ENCODE measurements at regions not wholly inside any gene's neighbourhood (a gene's known extent, or its start where the extent isn't known, plus 50 kb on each side); places are given as distances from the start of the nearest gene placed in this dataset.

- no peak for TF ChIP-seq ATF3 (IDR thresholded peaks at IDR 0.05)
- no peak for TF ChIP-seq FOXA2 (IDR thresholded peaks at IDR 0.05)
- no peak for TF ChIP-seq FOXA1 (IDR thresholded peaks at IDR 0.05)
- TF ChIP-seq TAF1 (conservative IDR thresholded peaks at IDR 0.05), result no peak
- no peak for TF ChIP-seq EGR1 (IDR thresholded peaks at IDR 0.05; ENCODE audit: low read depth in 2 of 2)
- no peak for TF ChIP-seq SP1 (IDR thresholded peaks at IDR 0.05)
- no peak for TF ChIP-seq GABPA (IDR thresholded peaks at IDR 0.05 in 1 of 2, conservative IDR thresholded peaks at IDR 0.05 in 1 of 2)
- TF ChIP-seq JUND (IDR thresholded peaks at IDR 0.05), result no peak
- TF ChIP-seq ZBTB33 (IDR thresholded peaks at IDR 0.05), result no peak
- TF ChIP-seq CTCF (IDR thresholded peaks at IDR 0.05; ENCODE audit: low read depth, low read length, missing input control), result no peak
- TF ChIP-seq RXRA (IDR thresholded peaks at IDR 0.05), result no peak
- TF ChIP-seq HNF4A (conservative IDR thresholded peaks at IDR 0.05), result no peak
- no peak for TF ChIP-seq MAX (IDR thresholded peaks at IDR 0.05)
- no peak overlapping the region for H3K4me3 ChIP-seq (ENCODE audit: low read depth in 1 of 3, low read length in 3 of 3)
- no peaks in the 10 kb centered on the region for H3K27me3 ChIP-seq (ENCODE audit: control insufficient read depth in 4 of 4, insufficient read depth in 4 of 4, low read length in 3 of 4)
- no peak overlapping the region for H3K9ac ChIP-seq (ENCODE audit: low read depth in 1 of 2, low read length in 2 of 2)
- no peak overlapping the region for H3K27ac ChIP-seq (ENCODE audit: low read depth in 1 of 2, low read length in 2 of 2)
- 90% methylated on average over 4 of the region's 4 CpGs for WGBS
- no peak for DNase-seq (ENCODE audit: low spot score)
- no peaks in the 10 kb centered on the region for H3K36me3 ChIP-seq (ENCODE audit: control insufficient read depth in 4 of 4, insufficient read depth in 3 of 4, low read depth in 1 of 4, low read length in 3 of 4)
- H3K4me1 ChIP-seq (ENCODE audit: control insufficient read depth in 4 of 4, insufficient read depth in 4 of 4, low read length in 3 of 4), result peaks cover 0 to under 1% (median under 1%) of the 10 kb centered on the region in 4 donors
- no peaks in the 10 kb centered on the region for H3K9me3 ChIP-seq (ENCODE audit: control insufficient read depth in 4 of 4, low read length in 3 of 4)
Observed at GRCh38 chr5:111668477-111669414, 88.2 kb downstream of the NREP start.

GRCh38 chr5:111667128-111667736 is 89.8 kb downstream of the NREP start:
- 82% methylated on average over 2 of the region's 2 CpGs for WGBS
- no peak overlapping the region for H3K4me3 ChIP-seq (ENCODE audit: low read depth in 1 of 3, low read length in 3 of 3)
- no peak overlapping the region for H3K27ac ChIP-seq (ENCODE audit: low read depth in 1 of 2, low read length in 2 of 2)
- H3K9ac ChIP-seq (ENCODE audit: low read depth in 1 of 2, low read length in 2 of 2), result no peak overlapping the region
- no peaks in the 10 kb centered on the region for H3K36me3 ChIP-seq (ENCODE audit: control insufficient read depth in 4 of 4, insufficient read depth in 3 of 4, low read depth in 1 of 4, low read length in 3 of 4)
- no peaks in the 10 kb centered on the region for H3K27me3 ChIP-seq (ENCODE audit: control insufficient read depth in 4 of 4, insufficient read depth in 4 of 4, low read length in 3 of 4)
- no peaks in the 10 kb centered on the region for H3K4me1 ChIP-seq (ENCODE audit: control insufficient read depth in 4 of 4, insufficient read depth in 4 of 4, low read length in 3 of 4)
- no peaks in the 10 kb centered on the region for H3K9me3 ChIP-seq (ENCODE audit: control insufficient read depth in 4 of 4, low read length in 3 of 4)
- no peak for DNase-seq (ENCODE audit: low spot score)
- TF ChIP-seq EGR1 (IDR thresholded peaks at IDR 0.05; ENCODE audit: low read depth in 2 of 2), result no peak
- no peak for TF ChIP-seq FOXA1 (IDR thresholded peaks at IDR 0.05)
- no peak for TF ChIP-seq NR2F2 (IDR thresholded peaks at IDR 0.05)
- no peak for TF ChIP-seq ZBTB33 (IDR thresholded peaks at IDR 0.05)
- no peak for TF ChIP-seq HNF4A (conservative IDR thresholded peaks at IDR 0.05)
- no peak for TF ChIP-seq TAF1 (conservative IDR thresholded peaks at IDR 0.05)
- no peak for TF ChIP-seq HNF4G (IDR thresholded peaks at IDR 0.05)
- no peak for TF ChIP-seq REST (IDR thresholded peaks at IDR 0.05)
- no peak for TF ChIP-seq FOXA2 (IDR thresholded peaks at IDR 0.05)
- TF ChIP-seq GABPA (IDR thresholded peaks at IDR 0.05 in 1 of 2, conservative IDR thresholded peaks at IDR 0.05 in 1 of 2), result no peak
- no peak for TF ChIP-seq RXRA (IDR thresholded peaks at IDR 0.05)
- no peak for TF ChIP-seq CTCF (IDR thresholded peaks at IDR 0.05; ENCODE audit: low read depth, low read length, missing input control)
- no peak for TF ChIP-seq JUND (IDR thresholded peaks at IDR 0.05)
- TF ChIP-seq SP1 (IDR thresholded peaks at IDR 0.05), result no peak

All from liver (tissue), 8 donors.